GM12878 (cell line): ENCODE measurements at regions not wholly inside any gene's neighbourhood (a gene's known extent, or its start where the extent isn't known, plus 50 kb on each side); places are given as distances from the start of the nearest gene placed in this dataset.

Source experiments
- ATAC-seq: fragments of 200-7000 bp; cut with Tn5 transposase; 3 replicates; pipeline ENCODE4 v1.9.1; 2020; ENCODE audit warnings: mild to moderate bottlenecking, moderate library complexity
- BruUV-seq: library from RNA; stranded (reverse); fragments of 400-500 nt; replicated peaks from 2 replicates; lab custom pipeline; 2021; lab: Mats Ljungman, UMichigan
- CTCF ChIA-PET: fragments of 300-600 bp; sonication (Branson Sonifier 250); formaldehyde crosslinking; extraction: SDS; loops from one replicate; lab custom pipeline; 2021; ENCODE audit warnings: inconsistent platforms; lab: Yijun Ruan, JAX
- POLR2A ChIA-PET: fragments of 350-600 bp; formaldehyde crosslinking; extraction: SDS; loops from one replicate; lab custom pipeline; 2021; ENCODE audit warnings: inconsistent platforms; lab: Charles Lee
- RAD21 ChIA-PET: fragments of 300-600 bp; sonication (Branson Sonifier 250); formaldehyde crosslinking; loops from one replicate; lab custom pipeline; 2023; ENCODE audit warnings: antibody characterized with exemption; ENCODE audit not compliant: unreplicated experiment; lab: Charles Lee
- SMC1A ChIA-PET: fragments of 300-600 bp; sonication (Branson Sonifier 250); formaldehyde crosslinking; loops from one replicate; lab custom pipeline; 2023; ENCODE audit not compliant: unreplicated experiment, uncharacterized antibody; lab: Charles Lee
- DNase-seq: peaks from one replicate; pipeline ENCODE4 v3.0.0-alpha.2; 2011; ENCODE audit warnings: low read depth, low spot score
- FAIRE-seq: peaks from 3 replicates; lab custom pipeline; 2011; peaks lifted over from hg19 to GRCh38; lab: Jason Lieb, UNC
- H2AFZ ChIP-seq: 2 replicates; pipeline ENCODE4 v1.6.0; 2011; ENCODE audit warnings: low read depth, low read length, control low read depth; ENCODE audit not compliant: control insufficient read depth
- H3K27ac ChIP-seq: 2 replicates; pipeline ENCODE4 v1.5.1; 2011; ENCODE audit warnings: control low read depth; ENCODE audit not compliant: control insufficient read depth, insufficient read depth
- H3K27me3 ChIP-seq, 2 experiments: replicated peaks in 1 of 2; 2 replicates each; pipeline versions ENCODE4 v1.6.0 to v1.6.1; 2011; ENCODE audit warnings: low read length in 1 of 2; ENCODE audit not compliant: control insufficient read depth in 2 of 2, insufficient read depth in 2 of 2
- H3K36me3 ChIP-seq, 2 experiments: 2 replicates each; pipeline ENCODE4 v1.5.1; 2011; ENCODE audit warnings: low read length in 1 of 2; ENCODE audit not compliant: control insufficient read depth in 2 of 2, insufficient read depth in 2 of 2
- H3K4me1 ChIP-seq: 2 replicates; pipeline ENCODE4 v1.6.1; 2011; ENCODE audit warnings: mild to moderate bottlenecking, low read length, moderate library complexity, mixed read lengths; ENCODE audit not compliant: control insufficient read depth, insufficient read depth
- H3K4me2 ChIP-seq: 2 replicates; pipeline ENCODE4 v1.6.0; 2011; ENCODE audit warnings: control low read depth; ENCODE audit not compliant: control insufficient read depth, insufficient read depth
- H3K4me3 ChIP-seq: fragments of 200-600 bp; sonication (generic); 2 replicates; pipeline ENCODE4 v1.5.1; 2016
- H3K79me2 ChIP-seq: 2 replicates; pipeline ENCODE4 v1.6.0; 2011; ENCODE audit warnings: low read length; ENCODE audit not compliant: control insufficient read depth, insufficient read depth
- H3K9ac ChIP-seq: 2 replicates; pipeline ENCODE4 v1.8.0; 2011; ENCODE audit warnings: low read length, control low read depth, mixed read lengths; ENCODE audit not compliant: control insufficient read depth, insufficient read depth
- H3K9me3 ChIP-seq: replicated peaks from 3 replicates; pipeline ENCODE4 v1.5.1; 2011; ENCODE audit warnings: mild to moderate bottlenecking, low read length; ENCODE audit not compliant: control insufficient read depth, insufficient read depth
- H4K20me1 ChIP-seq: 2 replicates; pipeline ENCODE4 v1.6.0; 2011; ENCODE audit not compliant: control insufficient read depth, insufficient read depth
- BCL11A ChIP-seq: IDR thresholded peaks from 2 replicates; pipeline ENCODE4 v1.6.1; 2011; ENCODE audit warnings: low read depth, low read length
- ESRRA ChIP-seq: IDR thresholded peaks from 2 replicates; pipeline ENCODE4 v1.6.1; 2012; ENCODE audit warnings: mild to moderate bottlenecking, low read length, improper control_type of control experiment
- MYC ChIP-seq: IDR thresholded peaks from 2 replicates; pipeline ENCODE4 v1.6.1; 2011; ENCODE audit warnings: mild to moderate bottlenecking, low read length, moderate library complexity, inconsistent platforms; ENCODE audit not compliant: insufficient read depth, insufficient replicate concordance, insufficient read length, severe bottlenecking
- NFYB ChIP-seq: IDR thresholded peaks from 2 replicates; pipeline ENCODE4 v1.6.1; 2011; ENCODE audit warnings: low read depth, mild to moderate bottlenecking, low read length, improper control_type of control experiment, moderate library complexity; ENCODE audit not compliant: insufficient read depth
- RAD51 ChIP-seq: fragments of 450-650 bp; IDR thresholded peaks from 2 replicates; pipeline ENCODE4 v1.6.1; 2016; ENCODE audit warnings: moderate library complexity, mild to moderate bottlenecking, inconsistent platforms
- TAF1 ChIP-seq: IDR thresholded peaks from 2 replicates; pipeline ENCODE4 v1.6.1; 2011; ENCODE audit warnings: mild to moderate bottlenecking, low read depth, low read length, borderline replicate concordance
- ZNF274 ChIP-seq: IDR thresholded peaks from one replicate; pipeline ENCODE4 v1.8.0; 2011; ENCODE audit not compliant: insufficient read length, insufficient read depth
- WGBS: methylation state at CpG from one replicate; pipeline ENCODE4 v1.1.6; 2016; ENCODE audit warnings: low lambda C conversion rate; ENCODE audit not compliant: insufficient replicate concordance, insufficient coverage; ENCODE audit errors: missing lambda C conversion rate; 5-methylcytosine and 5-hydroxymethylcytosine counted together
- in situ Hi-C: fragments of 300-500 bp; cut with MboI; formaldehyde crosslinking; loops from 9 replicates; pipeline ENCODE4 v1.14.3; 2018; ENCODE audit warnings: mixed read lengths
- intact Hi-C: fragments of 100-400 bp; cut with micrococcal nuclease; formaldehyde crosslinking; loops from one replicate; pipeline ENCODE4 v1.14.2; 2022; ENCODE audit not compliant: unreplicated experiment

DNA sequence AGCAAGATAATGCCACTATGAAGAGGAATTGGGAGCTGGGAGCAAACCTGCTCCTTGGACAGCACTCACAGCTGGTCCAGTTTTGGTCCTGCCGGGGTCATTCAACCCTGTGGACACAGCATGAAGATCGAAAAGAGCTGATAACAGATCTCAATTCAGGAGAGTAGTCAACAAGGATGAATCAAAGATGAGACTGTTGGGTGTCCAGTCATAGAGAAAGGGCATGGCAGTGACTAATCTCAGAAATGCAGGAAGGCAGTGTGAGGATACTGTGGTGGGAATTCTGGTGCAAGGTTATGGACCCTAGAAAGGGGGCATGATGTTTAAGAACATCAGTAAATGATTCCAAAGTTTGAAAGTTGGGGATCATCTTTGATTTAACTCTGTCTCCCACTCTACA lies 261.4 kb upstream of the ZP4 start:
- POLR2A ChIA-PET = interaction anchor here (0.6 kb wide), 1 partner anchor 114 kb away, joined by 3 read pairs; no protein-coding TSS in a partner anchor
- no peak for TF ChIP-seq MYC
- TF ChIP-seq ZNF274 = no peak
- no peak for TF ChIP-seq BCL11A
- TF ChIP-seq, all 136 proteins: peak for 0
- Histone ChIP-seq H3K27ac (no peak overlapping the region), H3K4me1 (no peaks in the 10 kb centered on the region), H3K9ac (no peak overlapping the region), H4K20me1 (no peaks in the 10 kb centered on the region), H3K4me2 (no peak overlapping the region), H3K4me3 (no peak overlapping the region), H2AFZ (no peak overlapping the region), H3K9me3 (no peaks in the 10 kb centered on the region; the same call in 2 of the 3 replicates), H3K27me3 (no peaks in the 10 kb centered on the region), H3K36me3 (no peaks in the 10 kb centered on the region), H3K79me2 (no peaks in the 10 kb centered on the region)
- SMC1A ChIA-PET = interaction anchor here (0.7 kb wide), 2 partner anchors 11 to 38 kb away, joined by 3 read pairs; no protein-coding TSS in a partner anchor
- ATAC-seq (no peak), FAIRE-seq (no peak), DNase-seq (no peak)
- CTCF ChIA-PET = no interaction called here
- in situ Hi-C loops = no loop called here
- 2% methylated on average over 2 of the region's 2 CpGs for whole genome bisulfite sequencing
- no TSS peak for BruUV-seq
- RAD21 ChIA-PET = no interaction called here
- intact Hi-C loops = no loop called here

- H3K4me1 ChIP-seq = no peaks in the 10 kb centered on the region
- in situ Hi-C loops (no loop called here), intact Hi-C loops (no loop called here)
- ChIA-PET POLR2A (no interaction called here), RAD21 (no interaction called here), CTCF (no interaction called here), SMC1A (no interaction called here)
- H3K9me3 ChIP-seq = no peaks in the 10 kb centered on the region
- BruUV-seq = no TSS peak
- no peaks in the 10 kb centered on the region for H4K20me1 ChIP-seq
- H2AFZ ChIP-seq = no peak overlapping the region
- peak; percentile 65 for TF ChIP-seq RAD51
- no peak for TF ChIP-seq TAF1
- TF ChIP-seq NFYB = no peak
- no peak for TF ChIP-seq ESRRA
- no peaks in the 10 kb centered on the region for H3K27me3 ChIP-seq
- WGBS = 0% methylated on average over 3 of the region's 3 CpGs
- no peaks in the 10 kb centered on the region for H3K79me2 ChIP-seq
- ATAC-seq = no peak
- H3K36me3 ChIP-seq = no peaks in the 10 kb centered on the region
- H3K4me2 ChIP-seq = no peak overlapping the region
- no peak for FAIRE-seq
- no peak overlapping the region for H3K27ac ChIP-seq
- H3K9ac ChIP-seq = no peak overlapping the region
- H3K4me3 ChIP-seq = no peak overlapping the region
- no peak for DNase-seq
Measured at GRCh38 chr1:238143038-238143437, 252.3 kb upstream of the ZP4 start.
